OCI-LY7 (cell line): ENCODE measurements at regions not wholly inside any gene's neighbourhood (a gene's known extent, or its start where the extent isn't known, plus 50 kb on each side); places are given as distances from the start of the nearest gene placed in this dataset.

Source experiments
- EZH2phosphoT487 ChIP-seq: fragments of 200-600 bp; sonication (generic); IDR thresholded peaks from 2 replicates; pipeline ENCODE4 v1.6.1; 2018; ENCODE audit warnings: low read depth, borderline replicate concordance, mild to moderate bottlenecking, mixed run types, antibody characterized with exemption, low read length, moderate library complexity, mixed read lengths
- TF ChIP-seq, protein P1 (sequence below): fragments of 200-600 bp; sonication (generic); conservative IDR thresholded peaks from 2 replicates; pipeline ENCODE4 v1.5.1; 2014; ENCODE audit warnings: mild to moderate bottlenecking, antibody characterized with exemption, low read length, moderate library complexity, mixed read lengths

- TF ChIP-seq, protein P1, sequence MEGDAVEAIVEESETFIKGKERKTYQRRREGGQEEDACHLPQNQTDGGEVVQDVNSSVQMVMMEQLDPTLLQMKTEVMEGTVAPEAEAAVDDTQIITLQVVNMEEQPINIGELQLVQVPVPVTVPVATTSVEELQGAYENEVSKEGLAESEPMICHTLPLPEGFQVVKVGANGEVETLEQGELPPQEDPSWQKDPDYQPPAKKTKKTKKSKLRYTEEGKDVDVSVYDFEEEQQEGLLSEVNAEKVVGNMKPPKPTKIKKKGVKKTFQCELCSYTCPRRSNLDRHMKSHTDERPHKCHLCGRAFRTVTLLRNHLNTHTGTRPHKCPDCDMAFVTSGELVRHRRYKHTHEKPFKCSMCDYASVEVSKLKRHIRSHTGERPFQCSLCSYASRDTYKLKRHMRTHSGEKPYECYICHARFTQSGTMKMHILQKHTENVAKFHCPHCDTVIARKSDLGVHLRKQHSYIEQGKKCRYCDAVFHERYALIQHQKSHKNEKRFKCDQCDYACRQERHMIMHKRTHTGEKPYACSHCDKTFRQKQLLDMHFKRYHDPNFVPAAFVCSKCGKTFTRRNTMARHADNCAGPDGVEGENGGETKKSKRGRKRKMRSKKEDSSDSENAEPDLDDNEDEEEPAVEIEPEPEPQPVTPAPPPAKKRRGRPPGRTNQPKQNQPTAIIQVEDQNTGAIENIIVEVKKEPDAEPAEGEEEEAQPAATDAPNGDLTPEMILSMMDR, result no peak
- no peak for TF ChIP-seq EZH2phosphoT487
These were observed 218.0 kb upstream of the FGGY start for GRCh38 chr1:59078866-59079265.
